Liver (tissue), 3 donors: ENCODE measurements at regions not wholly inside any gene's neighbourhood (a gene's known extent, or its start where the extent isn't known, plus 50 kb on each side); places are given as distances from the start of the nearest gene placed in this dataset.

Experiments used
- CTCF ChIP-seq: fragments of 150-350 bp; IDR thresholded peaks from 2 replicates; pipeline ENCODE4 v1.5.1; 2017; ENCODE audit warnings: improper control_type of control experiment, low read depth, low read length; ENCODE audit not compliant: missing input control
- GABPA ChIP-seq, 2 donors: IDR thresholded peaks in 1 of 2; conservative IDR thresholded peaks in 1 of 2; 2 replicates each; pipeline ENCODE4 v1.6.1; 2016; ENCODE audit warnings: antibody characterized with exemption in 2 of 2, mild to moderate bottlenecking in 1 of 2, moderate library complexity in 1 of 2
- MAX ChIP-seq: IDR thresholded peaks from 2 replicates; pipeline ENCODE4 v1.6.1; 2016; ENCODE audit warnings: antibody characterized with exemption
- RAD21 ChIP-seq, 2 donors: IDR thresholded peaks; 2 replicates each; pipeline ENCODE4 v1.6.1; 2016; ENCODE audit warnings: antibody characterized with exemption in 2 of 2, mild to moderate bottlenecking in 2 of 2
- SP1 ChIP-seq: IDR thresholded peaks from 2 replicates; pipeline ENCODE4 v1.6.1; 2018; ENCODE audit warnings: antibody characterized with exemption, mild to moderate bottlenecking
- TAF1 ChIP-seq: conservative IDR thresholded peaks from 2 replicates; pipeline ENCODE4 v1.6.1; 2016; ENCODE audit warnings: antibody characterized with exemption, mild to moderate bottlenecking
- TF ChIP-seq, protein P1 (sequence below): IDR thresholded peaks from 2 replicates; pipeline ENCODE4 v1.6.1; 2016; ENCODE audit warnings: antibody characterized with exemption, mild to moderate bottlenecking
- donor health status: healthy.
- donor health status: healthy.

DNA sequence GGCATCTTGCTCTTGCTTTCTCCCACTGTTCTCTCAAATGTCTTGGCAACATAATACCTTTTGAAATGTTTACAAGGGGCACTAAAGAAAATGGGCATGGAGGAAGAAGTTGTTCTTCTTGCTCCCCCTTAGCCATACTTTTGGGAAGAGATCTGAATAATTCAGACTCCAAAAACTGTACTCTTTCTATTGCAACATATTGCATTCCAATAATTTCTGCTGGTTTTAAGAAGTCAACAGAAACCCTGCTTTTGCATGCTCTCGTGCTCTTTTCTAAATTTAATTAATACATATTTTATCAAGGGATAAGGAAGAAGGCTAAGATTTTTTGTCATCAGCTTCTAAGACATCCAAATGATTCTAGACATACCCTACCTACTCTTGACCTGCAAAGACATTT lies 409.9 kb upstream of the SOX5 start:
- TF ChIP-seq CTCF (no peak), GABPA (IDR thresholded peaks at IDR 0.05 in 1 of 2, conservative IDR thresholded peaks at IDR 0.05 in 1 of 2) (no peak), TAF1 (no peak), RAD21 (IDR thresholded peaks at IDR 0.05) (no peak), MAX (no peak), SP1 (no peak)
- TF ChIP-seq, protein P1, sequence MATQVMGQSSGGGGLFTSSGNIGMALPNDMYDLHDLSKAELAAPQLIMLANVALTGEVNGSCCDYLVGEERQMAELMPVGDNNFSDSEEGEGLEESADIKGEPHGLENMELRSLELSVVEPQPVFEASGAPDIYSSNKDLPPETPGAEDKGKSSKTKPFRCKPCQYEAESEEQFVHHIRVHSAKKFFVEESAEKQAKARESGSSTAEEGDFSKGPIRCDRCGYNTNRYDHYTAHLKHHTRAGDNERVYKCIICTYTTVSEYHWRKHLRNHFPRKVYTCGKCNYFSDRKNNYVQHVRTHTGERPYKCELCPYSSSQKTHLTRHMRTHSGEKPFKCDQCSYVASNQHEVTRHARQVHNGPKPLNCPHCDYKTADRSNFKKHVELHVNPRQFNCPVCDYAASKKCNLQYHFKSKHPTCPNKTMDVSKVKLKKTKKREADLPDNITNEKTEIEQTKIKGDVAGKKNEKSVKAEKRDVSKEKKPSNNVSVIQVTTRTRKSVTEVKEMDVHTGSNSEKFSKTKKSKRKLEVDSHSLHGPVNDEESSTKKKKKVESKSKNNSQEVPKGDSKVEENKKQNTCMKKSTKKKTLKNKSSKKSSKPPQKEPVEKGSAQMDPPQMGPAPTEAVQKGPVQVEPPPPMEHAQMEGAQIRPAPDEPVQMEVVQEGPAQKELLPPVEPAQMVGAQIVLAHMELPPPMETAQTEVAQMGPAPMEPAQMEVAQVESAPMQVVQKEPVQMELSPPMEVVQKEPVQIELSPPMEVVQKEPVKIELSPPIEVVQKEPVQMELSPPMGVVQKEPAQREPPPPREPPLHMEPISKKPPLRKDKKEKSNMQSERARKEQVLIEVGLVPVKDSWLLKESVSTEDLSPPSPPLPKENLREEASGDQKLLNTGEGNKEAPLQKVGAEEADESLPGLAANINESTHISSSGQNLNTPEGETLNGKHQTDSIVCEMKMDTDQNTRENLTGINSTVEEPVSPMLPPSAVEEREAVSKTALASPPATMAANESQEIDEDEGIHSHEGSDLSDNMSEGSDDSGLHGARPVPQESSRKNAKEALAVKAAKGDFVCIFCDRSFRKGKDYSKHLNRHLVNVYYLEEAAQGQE = no peak
